SU-DHL-6 (cell line): ENCODE measurements at regions not wholly inside any gene's neighbourhood (a gene's known extent, or its start where the extent isn't known, plus 50 kb on each side); places are given as distances from the start of the nearest gene placed in this dataset.

Experiments used
- H2AFZ ChIP-seq: fragments of 200-600 bp; sonication (generic); 2 replicates; pipeline ENCODE4 v1.6.1; 2014; ENCODE audit warnings: low read depth, mild to moderate bottlenecking, moderate library complexity, mixed read lengths, antibody characterized with exemption, low read length; ENCODE audit not compliant: severe bottlenecking
- H3F3A ChIP-seq: fragments of 200-600 bp; shearing (Covaris generic); 2 replicates; pipeline ENCODE4 v1.6.0; 2016; ENCODE audit warnings: antibody characterized with exemption, mild to moderate bottlenecking; ENCODE audit not compliant: insufficient read depth
- H3K27ac ChIP-seq: fragments of 200-600 bp; sonication (generic); 2 replicates; pipeline ENCODE4 v1.5.1; 2016; ENCODE audit warnings: low read depth, mild to moderate bottlenecking, low read length, moderate library complexity, mixed read lengths
- H3K27me3 ChIP-seq: fragments of 200-600 bp; sonication (generic), shearing (Covaris generic); 2 replicates; pipeline ENCODE4 v1.6.0; 2014; ENCODE audit warnings: mild to moderate bottlenecking, low read length
- H3K36me3 ChIP-seq: fragments of 200-600 bp; sonication (generic); 2 replicates; pipeline ENCODE4 v1.6.1; 2014; ENCODE audit warnings: mild to moderate bottlenecking, low read length, mixed read lengths
- H3K4me2 ChIP-seq: fragments of 300-600, 200-600 bp; shearing (Covaris generic), sonication (generic); 2 replicates; pipeline ENCODE4 v1.6.0; 2014; ENCODE audit warnings: low read length, low read depth, mild to moderate bottlenecking; ENCODE audit not compliant: poor library complexity, severe bottlenecking
- H3K4me3 ChIP-seq: fragments of 200-600 bp; sonication (generic); 2 replicates; pipeline ENCODE4 v1.5.1; 2014; ENCODE audit warnings: antibody characterized with exemption, low read length, mild to moderate bottlenecking, mixed read lengths; ENCODE audit not compliant: insufficient read depth, poor library complexity, severe bottlenecking
- H3K79me2 ChIP-seq: fragments of 200-600 bp; sonication (generic); 2 replicates; pipeline ENCODE4 v1.6.1; 2014; ENCODE audit warnings: mild to moderate bottlenecking, low read length, moderate library complexity; ENCODE audit not compliant: insufficient read depth
- H3K9ac ChIP-seq: fragments of 200-600 bp; sonication (generic); 2 replicates; pipeline ENCODE4 v1.7.0; 2014; ENCODE audit warnings: mild to moderate bottlenecking, low read length
- H3K9me2 ChIP-seq: fragments of 200-600 bp; sonication (generic); replicated peaks from 2 replicates; pipeline ENCODE4 v1.6.1; 2014; ENCODE audit warnings: low read length; ENCODE audit not compliant: insufficient read depth
- H3K9me3 ChIP-seq: fragments of 200-600 bp; sonication (generic); 2 replicates; pipeline ENCODE4 v1.6.1; 2014; ENCODE audit warnings: low read length, mixed read lengths; ENCODE audit not compliant: insufficient read depth
- H4K20me1 ChIP-seq: fragments of 200-600 bp; sonication (generic); 2 replicates; pipeline ENCODE4 v1.6.1; 2014; ENCODE audit warnings: low read depth, mild to moderate bottlenecking, antibody characterized with exemption, low read length, moderate library complexity, mixed read lengths
- EZH2phosphoT487 ChIP-seq: fragments of 200-600 bp; sonication (generic), shearing (Covaris generic); conservative IDR thresholded peaks from 2 replicates; pipeline ENCODE4 v1.6.1; 2018; ENCODE audit warnings: mild to moderate bottlenecking, antibody characterized with exemption, low read length, moderate library complexity, mixed read lengths
- TF ChIP-seq, protein P1 (sequence below): fragments of 200-600 bp; sonication (generic); IDR thresholded peaks from one replicate; pipeline ENCODE4 v1.5.1; 2017; ENCODE audit warnings: antibody characterized with exemption, mild to moderate bottlenecking, low read length, moderate library complexity; ENCODE audit not compliant: insufficient read depth, poor library complexity, severe bottlenecking

DNA sequence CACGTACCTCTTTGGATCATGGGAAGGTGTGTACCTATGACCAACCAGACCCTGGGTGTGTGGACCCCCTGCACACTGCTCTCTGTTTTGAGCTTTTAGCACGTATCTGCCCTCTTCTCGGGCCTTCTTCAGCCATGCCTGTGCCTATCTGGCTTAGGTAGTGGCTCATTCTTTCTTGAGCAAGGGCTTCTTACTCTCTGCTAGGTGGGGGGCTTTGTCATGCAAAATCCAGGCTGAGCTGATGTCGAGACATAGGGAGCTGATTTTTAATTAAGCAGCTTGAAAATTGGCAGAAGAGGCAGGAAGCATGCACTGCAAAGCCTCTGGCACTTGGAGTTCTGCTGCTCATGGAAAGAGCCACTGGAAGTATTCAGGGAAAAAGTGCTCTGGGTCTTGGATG lies 181.6 kb upstream of the IRX6 start:
- no peak for TF ChIP-seq EZH2phosphoT487
- TF ChIP-seq, protein P1, sequence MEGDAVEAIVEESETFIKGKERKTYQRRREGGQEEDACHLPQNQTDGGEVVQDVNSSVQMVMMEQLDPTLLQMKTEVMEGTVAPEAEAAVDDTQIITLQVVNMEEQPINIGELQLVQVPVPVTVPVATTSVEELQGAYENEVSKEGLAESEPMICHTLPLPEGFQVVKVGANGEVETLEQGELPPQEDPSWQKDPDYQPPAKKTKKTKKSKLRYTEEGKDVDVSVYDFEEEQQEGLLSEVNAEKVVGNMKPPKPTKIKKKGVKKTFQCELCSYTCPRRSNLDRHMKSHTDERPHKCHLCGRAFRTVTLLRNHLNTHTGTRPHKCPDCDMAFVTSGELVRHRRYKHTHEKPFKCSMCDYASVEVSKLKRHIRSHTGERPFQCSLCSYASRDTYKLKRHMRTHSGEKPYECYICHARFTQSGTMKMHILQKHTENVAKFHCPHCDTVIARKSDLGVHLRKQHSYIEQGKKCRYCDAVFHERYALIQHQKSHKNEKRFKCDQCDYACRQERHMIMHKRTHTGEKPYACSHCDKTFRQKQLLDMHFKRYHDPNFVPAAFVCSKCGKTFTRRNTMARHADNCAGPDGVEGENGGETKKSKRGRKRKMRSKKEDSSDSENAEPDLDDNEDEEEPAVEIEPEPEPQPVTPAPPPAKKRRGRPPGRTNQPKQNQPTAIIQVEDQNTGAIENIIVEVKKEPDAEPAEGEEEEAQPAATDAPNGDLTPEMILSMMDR, result no peak
- no peak overlapping the region for H3K4me2 ChIP-seq
- H3K36me3 ChIP-seq, result no peaks in the 10 kb centered on the region
- H3K4me3 ChIP-seq, result no peak overlapping the region
- no peak overlapping the region for H2AFZ ChIP-seq
- no peaks in the 10 kb centered on the region for H3K79me2 ChIP-seq
- no peak overlapping the region for H3K27ac ChIP-seq
- no peaks in the 10 kb centered on the region for H3K9me2 ChIP-seq
- H4K20me1 ChIP-seq, result no peaks in the 10 kb centered on the region
- H3K27me3 ChIP-seq, result no peaks in the 10 kb centered on the region
- H3F3A ChIP-seq, result no peaks in the 10 kb centered on the region
- H3K9ac ChIP-seq, result no peak overlapping the region
- no peaks in the 10 kb centered on the region for H3K9me3 ChIP-seq

DNA sequence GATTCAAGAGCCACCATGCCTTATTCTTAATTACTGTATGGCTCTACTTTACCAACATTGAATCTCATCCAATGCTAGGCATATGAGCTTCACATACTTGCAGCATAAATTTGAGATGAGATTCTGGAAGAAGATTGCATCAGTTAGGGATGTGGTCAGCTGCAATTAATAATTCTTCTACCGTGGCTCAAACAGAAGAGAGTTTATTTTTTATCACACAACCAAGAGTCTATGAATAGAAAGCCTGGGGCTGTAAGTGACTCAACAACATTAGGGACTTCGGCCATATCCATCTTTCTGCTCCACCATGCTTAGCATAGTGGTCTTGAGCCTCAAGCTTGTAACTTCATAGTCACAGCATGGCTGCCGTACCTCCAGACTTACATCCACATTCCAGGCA lies 179.4 kb upstream of the IRX6 start:
- no peaks in the 10 kb centered on the region for H3K9me2 ChIP-seq
- H3K9ac ChIP-seq, result no peak overlapping the region
- no peaks in the 10 kb centered on the region for H3K9me3 ChIP-seq
- H3K79me2 ChIP-seq, result no peaks in the 10 kb centered on the region
- H3K27me3 ChIP-seq, result no peaks in the 10 kb centered on the region
- no peaks in the 10 kb centered on the region for H3K36me3 ChIP-seq
- no peak overlapping the region for H3K27ac ChIP-seq
- TF ChIP-seq, protein P1, result no peak
- TF ChIP-seq EZH2phosphoT487, result no peak
- H3K4me3 ChIP-seq, result no peak overlapping the region
- no peak overlapping the region for H3K4me2 ChIP-seq
- no peaks in the 10 kb centered on the region for H4K20me1 ChIP-seq
- H2AFZ ChIP-seq, result no peak overlapping the region
- H3F3A ChIP-seq, result no peaks in the 10 kb centered on the region

DNA sequence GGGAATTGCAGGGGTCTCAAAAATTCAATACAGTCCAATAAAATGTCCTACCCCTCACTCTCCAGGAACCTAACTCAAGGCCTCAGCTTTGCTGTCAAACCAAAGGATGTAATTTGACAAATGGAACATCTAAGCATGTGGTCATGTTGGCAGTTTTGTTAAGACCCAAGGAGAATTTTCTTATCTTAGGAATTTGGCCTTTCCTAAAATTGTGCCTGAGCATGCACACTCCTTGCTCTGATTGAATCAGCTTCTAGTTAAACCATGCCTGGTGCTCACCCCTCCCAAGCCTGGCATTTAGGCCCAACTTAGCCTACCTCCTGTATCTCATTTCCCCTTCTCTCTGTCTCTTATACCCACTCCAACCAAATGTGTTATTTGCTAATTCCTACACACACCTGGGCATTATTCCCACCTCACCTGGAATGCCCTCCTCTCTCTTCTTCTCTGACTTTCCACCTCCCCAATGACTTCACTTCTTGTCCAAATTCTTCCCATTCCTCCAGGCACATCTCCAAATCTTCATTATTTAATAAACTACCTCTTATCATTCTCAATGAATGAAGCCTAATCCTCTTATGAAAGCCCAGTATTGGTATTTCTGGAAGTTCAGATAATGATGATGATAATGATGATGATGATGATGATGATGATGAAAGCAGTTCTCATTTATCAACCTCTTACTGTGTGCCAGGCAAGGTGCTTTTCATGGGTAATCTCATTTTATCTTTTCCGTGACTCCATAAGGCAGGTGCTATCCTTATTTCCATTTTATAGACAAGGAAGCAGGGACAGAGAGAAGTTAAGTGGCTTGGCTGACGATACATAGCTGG lies 178.0 kb upstream of the IRX6 start:
- Histone ChIP-seq H3K9me3 (no peaks in the 10 kb centered on the region), H3K9ac (no peak overlapping the region)
- TF ChIP-seq EZH2phosphoT487, result no peak
- TF ChIP-seq, protein P1, result no peak

More for the DNA sequence above, 178.0 kb upstream of the IRX6 start:
- Histone ChIP-seq H4K20me1 (no peaks in the 10 kb centered on the region), H3K36me3 (no peaks in the 10 kb centered on the region), H2AFZ (no peak overlapping the region), H3K27me3 (no peaks in the 10 kb centered on the region), H3F3A (no peaks in the 10 kb centered on the region), H3K9me2 (no peaks in the 10 kb centered on the region), H3K27ac (no peak overlapping the region), H3K4me3 (no peak overlapping the region), H3K79me2 (no peaks in the 10 kb centered on the region), H3K4me2 (no peak overlapping the region)
